G401 (cell line): ENCODE measurements at regions not wholly inside any gene's neighbourhood (a gene's known extent, or its start where the extent isn't known, plus 50 kb on each side); places are given as distances from the start of the nearest gene placed in this dataset.
A peak's percentile ranks its signal among the peaks of the same experiment; 100 is the strongest.

ENCODE experiments used
- DNase-seq: peaks from one replicate; pipeline ENCODE4 v3.0.0-alpha.2; 2015; ENCODE audit warnings: low spot score
- in situ Hi-C: cut with HindIII; loops from 2 replicates; pipeline ENCODE4 v1.10.0; 2016; ENCODE audit warnings: low sequenced_read_pairs, mixed read lengths

GRCh38 chr4:121535351-121535750 lies 154.5 kb upstream of the QRFPR start:
- in situ Hi-C loops = no loop called here
- no peak for DNase-seq

- in situ Hi-C loops = no loop called here
- DNase-seq = no peak
Measured at GRCh38 chr4:121534187-121534586, 153.4 kb upstream of the QRFPR start.

DNA sequence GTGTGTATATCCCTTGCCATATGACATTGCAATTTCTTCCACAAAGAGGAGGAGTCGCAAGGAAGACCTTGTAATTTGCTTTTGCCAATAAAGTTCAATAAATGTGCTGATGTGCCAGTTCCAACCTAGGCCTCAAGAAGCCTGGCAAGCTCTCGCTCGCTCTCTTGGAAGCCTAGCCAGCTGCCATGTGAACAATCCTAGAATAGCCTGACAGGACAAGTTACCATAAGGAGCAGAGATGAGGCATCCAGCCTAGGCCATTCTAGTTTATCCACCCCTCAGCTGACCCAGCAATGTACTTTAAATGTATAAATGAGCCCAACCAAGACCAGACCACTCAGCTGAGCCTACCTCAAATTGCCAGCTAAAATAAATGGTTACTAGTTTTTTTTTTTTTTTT lies 145.7 kb upstream of the QRFPR start:
- DNase-seq = no peak
- in situ Hi-C loops = no loop called here

DNA sequence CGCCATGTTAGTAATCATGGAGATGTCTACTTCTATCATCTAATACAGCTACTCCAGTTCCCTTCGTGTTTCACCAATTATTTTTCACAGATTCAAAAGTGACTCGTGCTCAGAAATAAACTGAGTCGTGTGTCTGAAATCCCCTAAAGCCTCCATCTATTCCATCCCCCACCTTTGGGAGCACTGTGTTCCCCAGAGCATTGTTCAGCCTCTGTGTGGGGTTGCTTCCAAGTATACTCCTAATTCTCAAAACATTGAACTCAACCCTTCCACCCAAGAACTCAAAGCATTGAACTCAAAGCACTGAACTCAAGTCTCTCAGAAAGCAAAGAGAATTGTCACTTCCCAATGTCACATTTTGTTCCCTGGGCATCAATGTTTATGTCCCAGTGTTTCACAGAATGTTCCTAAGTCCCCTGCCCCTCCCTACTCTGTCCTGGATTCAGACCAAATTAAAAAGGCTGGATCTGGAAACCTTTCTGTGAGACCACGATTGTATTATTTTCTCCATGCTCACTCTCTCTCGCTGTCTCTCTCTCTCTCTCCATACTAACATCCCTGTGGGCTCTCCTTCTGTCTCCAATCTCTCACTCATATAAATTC lies 138.5 kb upstream of the QRFPR start:
- in situ Hi-C loops = no loop called here
- no peak for DNase-seq

GRCh38 chr4:121517241-121517640 lies 136.4 kb upstream of the QRFPR start:
- in situ Hi-C loops = no loop called here
- DNase-seq = no peak

GRCh38 chr4:121514443-121514842 lies 133.6 kb upstream of the QRFPR start:
- in situ Hi-C loops = no loop called here
- DNase-seq = no peak

DNA sequence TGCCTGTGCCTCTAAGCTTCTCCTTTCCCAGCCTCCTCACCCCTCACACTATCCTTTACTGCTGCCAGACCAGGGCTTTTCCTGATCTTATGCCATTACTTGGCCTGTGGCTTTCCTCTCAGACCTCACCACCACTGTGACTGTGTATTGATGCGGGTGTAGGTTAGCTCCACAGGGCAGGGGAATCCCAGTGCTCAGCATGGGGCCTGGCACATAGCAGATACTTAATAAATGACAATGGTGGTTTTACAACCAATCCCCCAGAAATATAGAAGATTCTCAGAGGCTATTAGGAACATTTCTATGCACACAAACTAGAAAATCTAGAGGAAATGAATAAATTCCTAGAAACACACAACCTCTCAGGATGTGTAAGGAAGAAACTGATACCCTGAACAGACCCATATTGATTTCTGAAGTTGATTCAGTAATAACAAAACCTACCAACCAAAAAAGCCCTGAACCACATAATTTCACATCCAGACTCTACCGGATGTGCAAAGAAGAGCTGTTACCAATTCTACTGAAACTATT lies 129.6 kb upstream of the QRFPR start:
- DNase-seq = no peak
- in situ Hi-C loops = no loop called here

DNA sequence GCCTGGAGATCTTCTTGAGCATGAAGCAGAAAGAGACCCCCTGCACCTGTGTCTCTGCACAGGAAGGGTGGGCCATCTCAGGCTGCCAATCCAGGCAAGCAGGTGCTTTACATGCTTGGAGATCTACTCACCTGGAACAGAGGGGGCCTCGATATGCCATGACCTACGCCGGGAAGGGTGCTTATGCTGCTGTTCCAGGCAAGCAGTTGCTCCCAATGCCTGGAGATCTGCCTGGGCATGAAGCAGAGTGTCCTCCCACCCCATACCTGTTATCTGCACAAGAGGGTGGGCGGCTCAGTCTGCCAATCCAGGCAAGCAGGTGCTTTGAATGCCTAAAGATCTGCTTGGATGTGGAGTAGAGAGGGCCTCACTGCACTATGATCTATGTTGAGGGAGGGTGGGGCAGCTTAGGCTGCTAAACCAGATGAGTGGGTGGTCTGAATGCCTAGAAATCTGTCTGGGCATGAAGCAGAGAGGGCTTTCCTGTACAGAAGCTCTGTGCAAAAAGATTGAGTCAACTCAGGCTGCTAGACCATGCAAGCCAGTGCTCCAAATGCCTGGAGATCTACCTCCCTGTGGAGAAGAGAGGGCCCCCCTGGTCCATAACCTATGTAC lies 104.5 kb upstream of the QRFPR start:
- DNase-seq = no peak
- in situ Hi-C loops = no loop called here

DNA sequence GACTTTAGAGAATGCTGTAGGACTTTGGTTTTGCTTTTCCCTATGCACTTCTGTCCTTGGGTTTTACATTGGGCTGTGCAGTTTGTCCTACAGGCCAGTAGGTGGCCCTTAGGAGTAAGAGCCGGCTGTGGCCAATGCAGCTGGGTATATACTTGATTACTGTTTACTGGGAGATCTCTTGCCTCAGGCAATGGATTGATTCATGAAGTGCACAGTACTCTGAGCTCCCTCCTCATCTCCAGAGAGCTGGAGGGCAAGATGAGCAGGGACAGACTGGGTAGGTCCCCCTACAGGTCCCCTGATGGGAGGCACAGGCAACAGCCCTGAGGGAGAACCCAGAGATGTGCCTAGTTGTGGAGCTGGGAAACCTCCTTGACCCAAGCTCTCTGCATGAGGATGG lies 103.8 kb upstream of the QRFPR start:
- in situ Hi-C loops = no loop called here

DNA sequence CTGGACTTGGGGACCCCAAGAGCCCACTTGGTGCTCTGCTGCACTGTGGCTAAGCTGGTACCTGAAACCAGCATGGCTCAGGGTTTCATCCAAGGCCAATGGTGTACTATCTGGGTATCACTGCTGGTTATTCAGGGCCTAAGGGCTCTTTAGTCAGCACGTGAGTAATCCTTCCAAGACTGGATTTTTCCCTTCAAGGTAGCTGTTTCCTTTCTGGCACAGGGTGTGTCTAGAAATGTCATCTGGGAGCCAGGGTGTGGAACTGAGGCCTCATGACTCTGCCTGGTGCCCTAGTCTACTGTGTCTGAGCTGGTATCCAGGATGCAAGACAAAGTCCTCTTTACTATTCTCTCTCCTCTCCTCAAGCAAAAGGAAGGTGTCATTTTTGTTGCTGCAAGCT lies 99.0 kb upstream of the QRFPR start:
- in situ Hi-C loops = no loop called here
- DNase-seq = no peak

More for the DNA sequence above, 103.8 kb upstream of the QRFPR start:
- DNase-seq = peak; percentile 3

DNA sequence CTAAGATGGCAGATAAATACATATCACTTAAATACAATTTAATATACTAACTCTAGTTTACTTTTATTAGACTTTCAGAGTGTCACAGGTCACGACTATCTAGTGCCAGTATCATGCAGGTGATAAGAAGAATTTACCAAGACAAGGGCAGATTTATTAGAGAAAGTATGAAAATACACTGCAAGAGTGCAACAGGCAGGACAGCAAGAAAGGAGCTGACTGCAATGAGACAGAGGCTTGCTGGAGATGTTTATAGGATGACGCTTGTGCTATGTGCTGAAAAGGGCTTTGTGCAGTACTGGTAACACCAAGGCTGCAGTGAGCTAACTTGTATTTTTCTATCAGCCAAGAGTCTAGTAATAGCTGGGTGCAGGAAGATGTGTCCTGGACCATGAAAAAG lies 96.7 kb upstream of the QRFPR start:
- no peak for DNase-seq
- in situ Hi-C loops = no loop called here

GRCh38 chr4:121477079-121477478 lies 96.3 kb upstream of the QRFPR start:
- in situ Hi-C loops = no loop called here

GRCh38 chr4:121472937-121473721 lies 92.3 kb upstream of the QRFPR start:
- in situ Hi-C loops = no loop called here
- DNase-seq = no peak

More at GRCh38 chr4:121477079-121477478, 96.3 kb upstream of the QRFPR start:
- DNase-seq = no peak

GRCh38 chr4:121464854-121465253 lies 84.0 kb upstream of the QRFPR start:
- in situ Hi-C loops = no loop called here
- no peak for DNase-seq

DNA sequence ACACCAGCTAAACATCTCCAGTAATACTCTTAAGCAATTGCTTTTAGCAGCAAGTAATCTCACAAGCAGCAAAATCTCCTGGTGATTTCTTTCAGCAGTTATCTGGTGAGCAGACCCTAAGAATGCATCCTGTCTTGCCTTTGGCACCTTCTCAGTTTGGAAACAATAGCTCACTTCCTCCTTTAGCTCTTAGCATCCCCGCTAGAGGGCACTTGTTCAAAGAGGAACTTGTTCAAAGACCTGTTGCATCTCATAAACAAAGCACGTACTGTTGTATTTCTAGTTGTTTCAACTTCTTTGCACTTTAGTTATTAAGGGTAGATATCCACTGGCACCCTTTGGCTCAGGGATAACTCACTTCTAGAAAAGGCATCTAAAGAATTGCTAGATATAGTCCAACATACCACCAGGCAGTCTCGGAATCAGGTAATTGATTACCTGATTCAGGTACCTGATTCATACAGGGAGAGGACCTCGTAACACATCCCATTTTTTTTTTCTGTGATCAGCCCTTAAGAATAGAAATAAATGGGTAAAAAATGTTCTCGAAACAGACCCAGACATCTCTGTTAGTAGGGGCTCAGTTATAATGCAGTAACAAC lies 81.9 kb upstream of the QRFPR start:
- in situ Hi-C loops = no loop called here
- DNase-seq = peak; percentile 14

DNA sequence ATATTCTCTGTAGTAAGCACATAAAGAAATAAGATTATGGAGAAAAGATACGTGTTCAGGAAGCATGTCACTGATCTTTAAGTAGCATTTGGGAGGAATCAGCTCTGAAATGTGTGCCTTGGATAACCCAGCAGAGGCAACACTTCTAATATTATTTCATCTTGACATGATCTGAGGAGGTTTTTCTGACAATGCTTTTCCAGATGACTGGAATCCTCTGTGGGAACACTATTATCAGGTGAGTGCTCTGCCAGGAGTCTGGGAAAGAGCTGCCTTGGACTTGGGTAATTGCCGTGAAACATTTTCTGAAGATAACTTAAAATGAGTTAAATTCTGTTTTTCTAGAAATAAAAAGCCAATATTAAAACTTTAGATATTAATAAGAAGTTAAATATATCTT lies 78.2 kb upstream of the QRFPR start:
- in situ Hi-C loops = no loop called here
- DNase-seq = no peak

GRCh38 chr4:121457278-121457875 lies 76.6 kb upstream of the QRFPR start:
- in situ Hi-C loops = no loop called here
- DNase-seq = no peak

DNA sequence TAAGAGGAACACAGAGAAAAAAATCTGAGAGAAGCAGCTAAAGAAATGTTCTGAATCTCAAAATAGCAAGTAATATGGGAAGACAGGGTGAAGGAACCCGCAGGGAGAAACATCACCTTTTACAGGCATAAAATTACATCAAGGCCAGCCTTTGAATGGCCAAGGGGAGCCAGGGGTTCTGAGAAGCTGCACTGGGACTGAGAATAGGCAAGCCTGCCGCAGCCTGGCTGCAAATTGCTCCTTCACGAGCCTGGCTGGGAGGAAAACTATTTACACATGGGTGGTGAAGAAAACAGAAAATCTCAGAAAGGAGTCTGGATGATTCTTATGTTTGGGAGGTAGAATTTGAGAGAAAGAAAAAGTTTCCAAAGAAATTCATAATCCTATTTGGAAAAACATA lies 74.5 kb upstream of the QRFPR start:
- no peak for DNase-seq
- in situ Hi-C loops = no loop called here

DNA sequence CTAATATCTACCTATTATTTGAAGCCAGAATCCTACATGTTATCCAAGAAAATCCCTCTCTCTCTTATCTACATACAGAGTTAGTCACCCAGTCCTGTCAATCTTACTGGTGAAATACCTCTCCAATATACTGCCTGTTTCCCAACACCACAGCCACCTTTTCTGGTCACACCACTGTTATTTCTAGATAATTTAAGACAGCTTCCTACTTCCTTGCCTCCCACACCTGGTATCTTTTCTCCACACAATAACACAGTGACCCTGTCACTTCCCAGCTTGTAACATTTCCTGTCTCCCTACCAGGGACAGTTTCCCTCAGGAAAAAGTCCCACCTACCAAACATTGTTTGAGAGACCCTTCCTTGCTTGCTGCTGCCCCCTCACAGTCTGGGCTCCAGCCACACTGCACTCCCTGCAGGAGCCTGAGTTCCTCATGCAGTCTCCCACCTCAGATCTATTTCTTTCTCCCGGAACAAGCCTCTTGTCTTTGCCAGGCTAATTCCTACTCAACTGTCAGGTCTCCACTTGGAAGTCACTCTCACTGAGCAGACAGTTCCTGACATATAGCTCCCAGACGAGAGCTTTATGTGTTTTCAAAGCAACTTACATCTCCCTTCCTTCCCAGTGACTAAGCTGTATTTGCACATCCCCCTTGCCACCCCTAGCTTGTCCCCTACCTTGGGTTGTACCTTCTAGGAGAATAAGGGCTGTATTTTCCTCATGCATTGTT lies 73.6 kb upstream of the QRFPR start:
- in situ Hi-C loops = no loop called here

More for the DNA sequence above, 73.6 kb upstream of the QRFPR start:
- DNase-seq = no peak
